ENCODE measurements at regions not wholly inside any gene's neighbourhood (a gene's known extent, or its start where the extent isn't known, plus 50 kb on each side); places are given as distances from the start of the nearest gene placed in this dataset.

DNA sequence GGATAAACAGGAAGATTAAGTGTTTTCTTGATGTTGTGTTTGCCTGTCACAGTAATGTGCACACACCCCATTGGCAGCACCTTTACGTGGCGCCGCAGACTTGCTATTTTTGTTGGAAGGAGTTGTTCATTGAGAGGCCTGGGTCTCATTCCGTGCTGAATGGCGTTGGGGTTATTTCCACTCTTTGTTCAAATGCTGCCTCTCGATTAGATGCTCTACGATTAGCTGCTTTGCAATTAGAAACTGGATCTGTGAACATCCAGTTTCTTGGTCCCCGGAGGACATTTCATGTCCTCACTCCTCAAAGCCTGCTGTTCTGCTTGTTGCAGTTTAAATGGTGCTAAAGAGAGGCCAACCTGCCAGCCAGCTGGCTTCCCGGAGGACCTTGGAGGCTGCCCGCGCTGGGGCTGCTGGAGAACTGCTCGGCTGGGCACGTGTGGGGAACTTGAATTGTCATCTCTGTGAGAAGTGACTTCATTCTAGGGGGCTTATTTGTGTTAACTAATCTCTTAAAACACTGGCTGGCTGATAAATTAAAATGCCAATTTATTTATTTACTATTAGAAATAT, 117.4 kb upstream of the NABP1 start:
- ChIA-PET POLR2A (no interaction called here), CTCF (no interaction called here)
- DNase-seq (ENCODE audit: low read depth, low spot score) (no peak), ATAC-seq (no peak)
- Histone ChIP-seq H3K4me1 (ENCODE audit: control insufficient read depth, insufficient read depth, low read length) (no peaks in the 10 kb centered on the region), H3K9me3 (ENCODE audit: control insufficient read depth, insufficient read depth, low read depth, low read length) (no peaks in the 10 kb centered on the region), H3K27me3 (ENCODE audit: control insufficient read depth, insufficient read depth, low read length) (no peaks in the 10 kb centered on the region), H3K4me3 (ENCODE audit: low read depth in 2 of 2, low read length in 2 of 2) (no peak overlapping the region), H3K27ac (ENCODE audit: low read length) (no peak overlapping the region), H3K36me3 (ENCODE audit: control insufficient read depth, insufficient read depth, low read length) (no peaks in the 10 kb centered on the region)
- in situ Hi-C loops (cut with HindIII; ENCODE audit: low pct_unique_long_range_greater_than_20kb, low sequenced_read_pairs), result loop anchor here (25.0 kb wide), 1 partner anchor 127 kb away; the partner anchor contains the start of gene NABP1
- no TSS peak for BruUV-seq (replicated peaks)
- intact Hi-C loops (cut with micrococcal nuclease; ENCODE audit: unreplicated experiment), result no loop called here
- TF ChIP-seq, protein P1, sequence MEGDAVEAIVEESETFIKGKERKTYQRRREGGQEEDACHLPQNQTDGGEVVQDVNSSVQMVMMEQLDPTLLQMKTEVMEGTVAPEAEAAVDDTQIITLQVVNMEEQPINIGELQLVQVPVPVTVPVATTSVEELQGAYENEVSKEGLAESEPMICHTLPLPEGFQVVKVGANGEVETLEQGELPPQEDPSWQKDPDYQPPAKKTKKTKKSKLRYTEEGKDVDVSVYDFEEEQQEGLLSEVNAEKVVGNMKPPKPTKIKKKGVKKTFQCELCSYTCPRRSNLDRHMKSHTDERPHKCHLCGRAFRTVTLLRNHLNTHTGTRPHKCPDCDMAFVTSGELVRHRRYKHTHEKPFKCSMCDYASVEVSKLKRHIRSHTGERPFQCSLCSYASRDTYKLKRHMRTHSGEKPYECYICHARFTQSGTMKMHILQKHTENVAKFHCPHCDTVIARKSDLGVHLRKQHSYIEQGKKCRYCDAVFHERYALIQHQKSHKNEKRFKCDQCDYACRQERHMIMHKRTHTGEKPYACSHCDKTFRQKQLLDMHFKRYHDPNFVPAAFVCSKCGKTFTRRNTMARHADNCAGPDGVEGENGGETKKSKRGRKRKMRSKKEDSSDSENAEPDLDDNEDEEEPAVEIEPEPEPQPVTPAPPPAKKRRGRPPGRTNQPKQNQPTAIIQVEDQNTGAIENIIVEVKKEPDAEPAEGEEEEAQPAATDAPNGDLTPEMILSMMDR (IDR thresholded peaks at IDR 0.05), result no peak
- TF ChIP-seq POLR2AphosphoS5 (IDR thresholded peaks at IDR 0.05; ENCODE audit: low read depth, low read length), result no peak
- TF ChIP-seq, protein P2, sequence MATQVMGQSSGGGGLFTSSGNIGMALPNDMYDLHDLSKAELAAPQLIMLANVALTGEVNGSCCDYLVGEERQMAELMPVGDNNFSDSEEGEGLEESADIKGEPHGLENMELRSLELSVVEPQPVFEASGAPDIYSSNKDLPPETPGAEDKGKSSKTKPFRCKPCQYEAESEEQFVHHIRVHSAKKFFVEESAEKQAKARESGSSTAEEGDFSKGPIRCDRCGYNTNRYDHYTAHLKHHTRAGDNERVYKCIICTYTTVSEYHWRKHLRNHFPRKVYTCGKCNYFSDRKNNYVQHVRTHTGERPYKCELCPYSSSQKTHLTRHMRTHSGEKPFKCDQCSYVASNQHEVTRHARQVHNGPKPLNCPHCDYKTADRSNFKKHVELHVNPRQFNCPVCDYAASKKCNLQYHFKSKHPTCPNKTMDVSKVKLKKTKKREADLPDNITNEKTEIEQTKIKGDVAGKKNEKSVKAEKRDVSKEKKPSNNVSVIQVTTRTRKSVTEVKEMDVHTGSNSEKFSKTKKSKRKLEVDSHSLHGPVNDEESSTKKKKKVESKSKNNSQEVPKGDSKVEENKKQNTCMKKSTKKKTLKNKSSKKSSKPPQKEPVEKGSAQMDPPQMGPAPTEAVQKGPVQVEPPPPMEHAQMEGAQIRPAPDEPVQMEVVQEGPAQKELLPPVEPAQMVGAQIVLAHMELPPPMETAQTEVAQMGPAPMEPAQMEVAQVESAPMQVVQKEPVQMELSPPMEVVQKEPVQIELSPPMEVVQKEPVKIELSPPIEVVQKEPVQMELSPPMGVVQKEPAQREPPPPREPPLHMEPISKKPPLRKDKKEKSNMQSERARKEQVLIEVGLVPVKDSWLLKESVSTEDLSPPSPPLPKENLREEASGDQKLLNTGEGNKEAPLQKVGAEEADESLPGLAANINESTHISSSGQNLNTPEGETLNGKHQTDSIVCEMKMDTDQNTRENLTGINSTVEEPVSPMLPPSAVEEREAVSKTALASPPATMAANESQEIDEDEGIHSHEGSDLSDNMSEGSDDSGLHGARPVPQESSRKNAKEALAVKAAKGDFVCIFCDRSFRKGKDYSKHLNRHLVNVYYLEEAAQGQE (IDR thresholded peaks at IDR 0.05; ENCODE audit: insufficient read depth in 1 of 2, low read depth in 2 of 2, low read length in 1 of 2), result no peak
- no peak for TF ChIP-seq SIN3A (IDR thresholded peaks at IDR 0.05; ENCODE audit: borderline replicate concordance, insufficient read depth, low read depth, low read length)
- TF ChIP-seq TCF7L2 (IDR thresholded peaks at IDR 0.05; ENCODE audit: low read depth, low read length), result no peak

DNA sequence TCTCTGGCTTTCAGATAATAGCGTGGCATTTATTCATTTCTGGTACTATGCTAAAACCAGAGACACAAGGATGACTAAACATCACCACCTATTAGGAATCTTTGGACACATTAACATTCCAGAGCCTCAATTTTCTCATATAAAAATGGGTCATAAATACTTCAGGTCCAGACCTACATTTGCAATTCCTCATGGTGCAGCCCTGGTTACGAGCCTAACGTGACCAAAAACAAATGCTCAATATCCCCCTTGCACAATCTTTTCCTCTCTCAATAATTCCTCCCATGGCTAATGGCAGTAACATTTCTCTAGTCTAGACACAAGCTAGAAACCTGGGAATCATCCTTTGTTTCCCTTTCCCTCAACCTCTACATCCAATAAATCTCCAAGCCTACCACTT, 112.8 kb upstream of the NABP1 start:
- ChIA-PET CTCF (no interaction called here), POLR2A (no interaction called here)
- no peak for DNase-seq (ENCODE audit: low read depth, low spot score)
- no peaks in the 10 kb centered on the region for H3K27me3 ChIP-seq (ENCODE audit: control insufficient read depth, insufficient read depth, low read length)
- H3K9me3 ChIP-seq (ENCODE audit: control insufficient read depth, insufficient read depth, low read depth, low read length), result no peaks in the 10 kb centered on the region
- no peak for ATAC-seq
- H3K27ac ChIP-seq (ENCODE audit: low read length), result no peak overlapping the region
- H3K36me3 ChIP-seq (ENCODE audit: control insufficient read depth, insufficient read depth, low read length), result no peaks in the 10 kb centered on the region
- no peaks in the 10 kb centered on the region for H3K4me1 ChIP-seq (ENCODE audit: control insufficient read depth, insufficient read depth, low read length)
- TF ChIP-seq, protein P1 (IDR thresholded peaks at IDR 0.05), result no peak
- TF ChIP-seq TCF7L2 (IDR thresholded peaks at IDR 0.05; ENCODE audit: low read depth, low read length) (no peak), SIN3A (IDR thresholded peaks at IDR 0.05; ENCODE audit: borderline replicate concordance, insufficient read depth, low read depth, low read length) (no peak), POLR2AphosphoS5 (IDR thresholded peaks at IDR 0.05; ENCODE audit: low read depth, low read length) (no peak)
- TF ChIP-seq, protein P2 (IDR thresholded peaks at IDR 0.05; ENCODE audit: insufficient read depth in 1 of 2, low read depth in 2 of 2, low read length in 1 of 2), result no peak
- in situ Hi-C loops (cut with HindIII; ENCODE audit: low pct_unique_long_range_greater_than_20kb, low sequenced_read_pairs) (loop anchor here (25.0 kb wide), 1 partner anchor 122 kb away; the partner anchor contains the start of gene NABP1), intact Hi-C loops (cut with micrococcal nuclease; ENCODE audit: unreplicated experiment) (loop anchor here (5.0 kb wide), 1 partner anchor 237 kb away; no protein-coding TSS in a partner anchor)
- H3K4me3 ChIP-seq (ENCODE audit: low read depth in 2 of 2, low read length in 2 of 2), result no peak overlapping the region
- no TSS peak for BruUV-seq (replicated peaks)

Measured in Panc1 (cell line).